ENCODE measurements at regions not wholly inside any gene's neighbourhood (a gene's known extent, or its start where the extent isn't known, plus 50 kb on each side); places are given as distances from the start of the nearest gene placed in this dataset.
"Not testable (repeated sequence)": the region's sequence is repeated elsewhere in the genome, so short reads cannot be mapped to it uniquely, and the experiment has no call there.

DNA sequence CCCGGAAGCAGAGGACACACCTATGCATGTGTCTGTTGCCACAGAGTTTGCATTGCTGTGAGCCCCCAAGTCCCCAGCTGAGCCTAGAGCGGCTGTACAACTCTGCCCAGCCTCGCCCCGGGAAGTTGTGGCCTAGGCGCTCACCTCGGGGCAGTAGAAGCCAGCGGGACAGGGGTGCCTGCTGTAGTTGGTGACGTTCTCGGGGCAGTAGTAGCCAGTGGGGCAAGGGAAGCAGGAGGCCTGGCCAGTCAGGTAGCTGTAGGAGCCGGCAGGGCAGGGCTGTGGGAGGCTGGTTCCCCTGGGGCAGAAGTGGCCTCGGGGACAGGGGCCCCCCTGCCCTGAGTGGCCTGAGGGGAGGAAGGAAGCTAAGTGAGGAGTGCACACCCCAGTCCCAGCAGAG, 87.2 kb downstream of the MALL start:
- intact Hi-C loops (cut with DNase I); DNase-seq: not testable (repeated sequence)

DNA sequence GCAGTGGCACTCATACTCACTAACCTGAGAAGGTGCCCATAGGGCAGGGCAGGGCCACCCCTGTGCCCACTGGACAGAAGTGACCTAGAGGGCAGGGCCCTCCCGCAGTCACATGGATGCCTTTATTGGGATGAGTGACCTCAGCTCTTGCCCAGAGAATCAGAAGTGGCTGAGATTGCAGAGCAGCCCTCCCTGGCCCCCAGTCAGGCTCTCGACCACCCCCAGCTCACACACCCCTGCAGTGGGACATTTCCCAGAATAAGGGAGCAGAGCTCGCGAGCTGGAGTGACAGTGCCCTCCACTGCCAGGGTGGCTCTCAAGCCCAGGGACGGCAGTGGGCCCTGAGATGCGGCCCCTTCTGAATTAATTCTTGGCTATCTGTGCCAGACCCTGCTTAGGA, 84.7 kb downstream of the MALL start:
- H3K27me3 ChIP-seq; H3K4me3 ChIP-seq; H3K4me1 ChIP-seq; DNase-seq; H3K9me3 ChIP-seq; H3K27ac ChIP-seq; H3K36me3 ChIP-seq; intact Hi-C loops (cut with DNase I): not testable (repeated sequence)
- no CpG with 5 or more reads among the region's 6 CpGs for WGBS, 2 donors

More for the DNA sequence above, 87.2 kb downstream of the MALL start:
- not testable (repeated sequence) for H3K36me3 ChIP-seq, H3K9me3 ChIP-seq, H3K4me3 ChIP-seq, H3K27ac ChIP-seq, H3K27me3 ChIP-seq, H3K4me1 ChIP-seq
- 74% methylated on average over 9 of the region's 11 CpGs; no CpG with 5 or more reads in 1 of the 2 donors for WGBS, 2 donors

DNA sequence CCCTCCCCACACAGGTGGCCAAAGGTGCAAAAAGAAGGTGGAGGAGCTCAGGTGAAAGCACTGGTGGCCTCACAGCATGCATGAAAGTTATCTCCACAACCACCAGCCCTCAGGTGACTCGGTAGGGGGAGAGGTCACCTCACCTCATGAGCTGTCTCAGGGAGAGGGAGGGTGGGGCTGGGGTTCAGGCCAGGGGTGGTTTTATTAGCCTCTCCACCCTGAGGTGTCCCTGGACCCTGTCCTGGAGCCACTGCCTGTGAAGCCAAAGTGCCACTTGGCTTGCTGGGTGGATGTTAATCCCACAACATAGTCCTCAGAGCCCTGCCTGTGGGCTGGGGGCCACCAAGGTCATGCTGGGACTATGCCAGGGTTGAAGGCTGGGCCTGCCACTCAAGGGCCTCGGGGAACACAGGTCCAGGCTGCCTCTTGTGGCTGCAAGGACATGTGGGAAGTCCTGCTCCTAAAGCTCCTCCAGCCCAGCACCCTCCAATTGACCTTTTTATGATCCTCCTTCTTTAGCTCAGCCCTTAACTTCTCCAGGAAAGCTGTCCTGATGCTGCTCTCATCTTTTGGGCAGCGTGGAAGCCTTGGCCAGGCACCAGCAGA, 83.8 kb downstream of the MALL start:
- H3K36me3 ChIP-seq; H3K9me3 ChIP-seq; H3K4me1 ChIP-seq; H3K4me3 ChIP-seq; DNase-seq; intact Hi-C loops (cut with DNase I); H3K27me3 ChIP-seq; H3K27ac ChIP-seq: not testable (repeated sequence)
- WGBS, 2 donors: no CpG with 5 or more reads among the region's 3 CpGs

Small RNAs in the stretch of these regions (small RNA-seq; reads per million reads assigned to genes)
- 0 reads per million in 4 donors for gene GPAA1P1

All from esophagus squamous epithelium (tissue), 5 donors.